Endodermal cell (in vitro differentiated cells): ENCODE measurements at regions not wholly inside any gene's neighbourhood (a gene's known extent, or its start where the extent isn't known, plus 50 kb on each side); places are given as distances from the start of the nearest gene placed in this dataset.

ENCODE experiments used
- DNase-seq: peaks from one replicate; pipeline ENCODE4 v3.0.0-alpha.2; 2017
- H3K27ac ChIP-seq: 2 replicates; pipeline ENCODE4 v1.5.1; 2013; ENCODE audit warnings: mild to moderate bottlenecking, low read depth, low read length, moderate library complexity
- H3K27me3 ChIP-seq: 2 replicates; pipeline ENCODE4 v1.6.1; 2013; ENCODE audit warnings: mild to moderate bottlenecking, low read length, moderate library complexity; ENCODE audit not compliant: insufficient read depth, control insufficient read depth, poor library complexity, severe bottlenecking
- H3K36me3 ChIP-seq: 2 replicates; pipeline ENCODE4 v1.7.0; 2013; ENCODE audit warnings: mild to moderate bottlenecking, low read length, moderate library complexity; ENCODE audit not compliant: control insufficient read depth, insufficient read depth
- H3K4me1 ChIP-seq: one replicate; pipeline ENCODE4 v1.7.0; 2013; ENCODE audit warnings: low read length; ENCODE audit not compliant: control insufficient read depth, insufficient read depth
- H3K4me3 ChIP-seq: 2 replicates; pipeline ENCODE4 v1.5.1; 2013; ENCODE audit warnings: mild to moderate bottlenecking, low read length, moderate library complexity
- H3K9ac ChIP-seq: 2 replicates; pipeline ENCODE4 v1.6.1; 2013; ENCODE audit warnings: mild to moderate bottlenecking, low read length, moderate library complexity; ENCODE audit not compliant: poor library complexity, severe bottlenecking; ENCODE audit errors: extremely low read depth
- H3K9me3 ChIP-seq: 2 replicates; pipeline ENCODE4 v1.6.1; 2013; ENCODE audit warnings: mild to moderate bottlenecking, low read length, moderate library complexity; ENCODE audit not compliant: control insufficient read depth
- H3K27ac Mint-ChIP-seq: 2 replicates; pipeline ENCODE4 v1.8.0; 2020; ENCODE audit warnings: mixed read lengths
- H3K27me3 Mint-ChIP-seq: 2 replicates; pipeline ENCODE4 v1.8.0; 2021; ENCODE audit warnings: mild to moderate bottlenecking, mixed read lengths; ENCODE audit not compliant: insufficient read depth
- H3K36me3 Mint-ChIP-seq: 2 replicates; pipeline ENCODE4 v1.8.0; 2020; ENCODE audit warnings: low read depth, mixed read lengths
- H3K4me1 Mint-ChIP-seq: 2 replicates; pipeline ENCODE4 v1.8.0; 2020; ENCODE audit warnings: mixed read lengths
- H3K4me3 Mint-ChIP-seq: 2 replicates; pipeline ENCODE4 v1.8.0; 2020; ENCODE audit warnings: mild to moderate bottlenecking, moderate library complexity, mixed read lengths
- H3K9me3 Mint-ChIP-seq: 2 replicates; pipeline ENCODE4 v1.8.0; 2020; ENCODE audit warnings: mild to moderate bottlenecking, mixed read lengths
- WGBS, 2 experiments: methylation state at CpG; one replicate each; pipeline versions ENCODE4 v1.1.5 to v1.1.7; 2013; ENCODE audit warnings: missing lambda C conversion rate in 2 of 2, mixed read lengths in 1 of 2; ENCODE audit not compliant: insufficient coverage in 1 of 2, insufficient read length in 1 of 2; 5-methylcytosine and 5-hydroxymethylcytosine counted together
- TF ChIP-seq, protein P1 (sequence below): fragments of 200-600 bp; sonication (generic); conservative IDR thresholded peaks from 2 replicates; pipeline ENCODE4 v1.5.0; 2021; ENCODE audit warnings: antibody characterized with exemption, mild to moderate bottlenecking

DNA sequence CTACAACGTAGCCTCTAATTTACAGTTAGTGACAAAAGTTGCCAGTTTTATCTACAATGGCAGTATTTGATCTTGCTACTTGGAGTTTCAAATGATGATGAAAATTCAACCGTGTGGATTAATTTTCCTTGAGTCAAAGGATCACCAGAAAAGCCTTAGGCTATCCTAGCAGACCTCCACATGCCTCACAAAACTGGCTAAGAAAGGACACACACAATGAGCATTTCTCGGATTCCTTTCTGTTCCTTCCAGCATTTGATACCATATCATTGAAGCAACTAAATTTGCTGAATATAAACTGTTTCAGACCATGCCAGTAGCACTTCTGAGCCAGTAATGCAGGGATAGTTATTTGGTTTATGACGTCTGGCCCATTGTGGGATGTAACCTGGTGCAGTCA, 587.4 kb upstream of the MDFIC2 start:
- Histone ChIP-seq H3K36me3 (no peaks in the 10 kb centered on the region), H3K27me3 (no peaks in the 10 kb centered on the region), H3K9me3 (no peaks in the 10 kb centered on the region), H3K9ac (no peak overlapping the region), H3K4me3 (no peak overlapping the region), H3K4me1 (no peaks in the 10 kb centered on the region), H3K27ac (no peak overlapping the region)
- H3K4me3 Mint-ChIP-seq: no peak overlapping the region
- no peak overlapping the region for H3K27ac Mint-ChIP-seq
- TF ChIP-seq, protein P1, sequence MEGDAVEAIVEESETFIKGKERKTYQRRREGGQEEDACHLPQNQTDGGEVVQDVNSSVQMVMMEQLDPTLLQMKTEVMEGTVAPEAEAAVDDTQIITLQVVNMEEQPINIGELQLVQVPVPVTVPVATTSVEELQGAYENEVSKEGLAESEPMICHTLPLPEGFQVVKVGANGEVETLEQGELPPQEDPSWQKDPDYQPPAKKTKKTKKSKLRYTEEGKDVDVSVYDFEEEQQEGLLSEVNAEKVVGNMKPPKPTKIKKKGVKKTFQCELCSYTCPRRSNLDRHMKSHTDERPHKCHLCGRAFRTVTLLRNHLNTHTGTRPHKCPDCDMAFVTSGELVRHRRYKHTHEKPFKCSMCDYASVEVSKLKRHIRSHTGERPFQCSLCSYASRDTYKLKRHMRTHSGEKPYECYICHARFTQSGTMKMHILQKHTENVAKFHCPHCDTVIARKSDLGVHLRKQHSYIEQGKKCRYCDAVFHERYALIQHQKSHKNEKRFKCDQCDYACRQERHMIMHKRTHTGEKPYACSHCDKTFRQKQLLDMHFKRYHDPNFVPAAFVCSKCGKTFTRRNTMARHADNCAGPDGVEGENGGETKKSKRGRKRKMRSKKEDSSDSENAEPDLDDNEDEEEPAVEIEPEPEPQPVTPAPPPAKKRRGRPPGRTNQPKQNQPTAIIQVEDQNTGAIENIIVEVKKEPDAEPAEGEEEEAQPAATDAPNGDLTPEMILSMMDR: no peak
- H3K9me3 Mint-ChIP-seq: peaks cover 11% of the 10 kb centered on the region
- DNase-seq: no peak
- no peaks in the 10 kb centered on the region for H3K36me3 Mint-ChIP-seq
- no peaks in the 10 kb centered on the region for H3K4me1 Mint-ChIP-seq
- no peaks in the 10 kb centered on the region for H3K27me3 Mint-ChIP-seq
- WGBS, 2 experiments: 86 to 91% methylated on average over 3 to 4 of the region's 4 CpGs

DNA sequence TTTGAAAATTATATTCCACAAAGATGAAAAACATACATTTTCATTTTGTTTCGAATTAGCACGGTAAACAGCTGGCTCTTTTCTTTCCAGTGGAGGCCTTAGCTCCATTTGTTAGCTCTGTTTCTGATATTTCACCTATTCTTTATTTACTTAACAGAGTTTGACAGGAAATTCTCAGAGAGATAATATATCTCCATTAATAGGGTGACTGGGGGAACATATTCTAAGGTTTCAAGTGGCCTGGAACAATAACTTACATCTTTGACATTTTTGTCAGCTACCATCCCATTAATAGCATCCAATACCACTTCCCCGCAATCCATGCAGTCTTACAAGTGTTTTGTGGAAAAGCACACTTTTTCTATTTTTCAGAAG, 577.6 kb upstream of the MDFIC2 start:
- Mint-ChIP-seq H3K4me1 (no peaks in the 10 kb centered on the region), H3K27me3 (no peaks in the 10 kb centered on the region), H3K36me3 (no peaks in the 10 kb centered on the region), H3K27ac (no peak overlapping the region), H3K4me3 (no peak overlapping the region), H3K9me3 (peaks cover 1% of the 10 kb centered on the region)
- Histone ChIP-seq H3K4me1 (no peaks in the 10 kb centered on the region), H3K27me3 (no peaks in the 10 kb centered on the region), H3K9me3 (no peaks in the 10 kb centered on the region), H3K27ac (no peak overlapping the region), H3K36me3 (no peaks in the 10 kb centered on the region), H3K4me3 (no peak overlapping the region), H3K9ac (no peak overlapping the region)
- TF ChIP-seq, protein P1: no peak
- DNase-seq: no peak
- WGBS, 2 experiments: 99 to 100% methylated on average over 1 to 3 of the region's 3 CpGs

DNA sequence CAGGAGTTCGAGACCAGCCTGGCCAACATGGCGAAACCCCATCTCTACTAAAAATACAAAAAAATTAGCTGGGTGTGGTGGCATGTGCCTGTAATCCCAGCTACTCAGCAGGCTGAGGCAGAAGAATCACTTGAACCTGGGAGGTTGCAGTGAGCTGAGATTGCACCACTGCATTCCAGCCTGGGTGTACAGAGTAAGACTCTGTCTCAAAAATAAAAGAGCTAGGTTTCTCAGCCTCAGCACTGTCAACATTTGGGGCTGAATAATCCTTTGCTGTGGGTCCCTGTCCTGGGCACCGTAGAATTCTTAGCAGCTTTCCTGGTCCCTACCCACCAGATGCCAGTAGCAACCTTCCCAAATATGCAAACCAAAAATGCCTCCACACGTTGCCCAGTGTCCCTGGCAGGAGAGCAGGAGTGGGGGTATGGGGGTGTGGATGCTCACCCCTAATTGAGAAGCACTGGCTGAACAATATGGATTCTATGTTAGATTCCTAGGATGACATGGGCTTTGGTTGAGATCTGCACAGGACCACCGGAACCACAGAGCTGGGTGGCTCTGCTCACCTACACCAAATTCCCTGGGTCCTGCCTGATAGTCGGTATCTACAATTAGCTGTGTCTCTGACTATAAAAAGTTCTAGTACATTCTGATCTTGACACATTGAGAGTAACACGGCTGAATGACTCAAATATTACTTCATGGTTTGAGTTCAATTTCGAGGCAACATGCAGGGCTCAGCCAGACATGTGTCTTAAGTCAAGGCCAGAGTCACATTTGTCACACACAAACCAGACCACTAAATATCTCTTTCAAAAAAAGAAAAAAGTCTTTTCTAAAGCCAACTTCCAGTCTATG, 577.0 kb upstream of the MDFIC2 start:
- Mint-ChIP-seq H3K9me3 (peaks cover under 1% of the 10 kb centered on the region), H3K4me1 (no peaks in the 10 kb centered on the region), H3K27me3 (no peaks in the 10 kb centered on the region), H3K27ac (no peak overlapping the region), H3K36me3 (no peaks in the 10 kb centered on the region), H3K4me3 (no peak overlapping the region)
- DNase-seq: no peak
- no peaks in the 10 kb centered on the region for H3K4me1 ChIP-seq
- H3K27ac ChIP-seq: no peak overlapping the region
- TF ChIP-seq, protein P1: no peak
- H3K9ac ChIP-seq: no peak overlapping the region
- 76 to 95% methylated on average over 4 to 8 of the region's 8 CpGs for WGBS, 2 experiments
- no peak overlapping the region for H3K4me3 ChIP-seq
- H3K27me3 ChIP-seq: no peaks in the 10 kb centered on the region
- no peaks in the 10 kb centered on the region for H3K36me3 ChIP-seq
- no peaks in the 10 kb centered on the region for H3K9me3 ChIP-seq
